EL (cell line): ENCODE measurements at regions not wholly inside any gene's neighbourhood (a gene's known extent, or its start where the extent isn't known, plus 50 kb on each side); places are given as distances from the start of the nearest gene placed in this dataset.
A peak's percentile ranks its signal among the peaks of the same experiment; 100 is the strongest.

Experiments used
- DNase-seq: peaks from one replicate; pipeline ENCODE4 v3.0.0-alpha.2; 2016

DNA sequence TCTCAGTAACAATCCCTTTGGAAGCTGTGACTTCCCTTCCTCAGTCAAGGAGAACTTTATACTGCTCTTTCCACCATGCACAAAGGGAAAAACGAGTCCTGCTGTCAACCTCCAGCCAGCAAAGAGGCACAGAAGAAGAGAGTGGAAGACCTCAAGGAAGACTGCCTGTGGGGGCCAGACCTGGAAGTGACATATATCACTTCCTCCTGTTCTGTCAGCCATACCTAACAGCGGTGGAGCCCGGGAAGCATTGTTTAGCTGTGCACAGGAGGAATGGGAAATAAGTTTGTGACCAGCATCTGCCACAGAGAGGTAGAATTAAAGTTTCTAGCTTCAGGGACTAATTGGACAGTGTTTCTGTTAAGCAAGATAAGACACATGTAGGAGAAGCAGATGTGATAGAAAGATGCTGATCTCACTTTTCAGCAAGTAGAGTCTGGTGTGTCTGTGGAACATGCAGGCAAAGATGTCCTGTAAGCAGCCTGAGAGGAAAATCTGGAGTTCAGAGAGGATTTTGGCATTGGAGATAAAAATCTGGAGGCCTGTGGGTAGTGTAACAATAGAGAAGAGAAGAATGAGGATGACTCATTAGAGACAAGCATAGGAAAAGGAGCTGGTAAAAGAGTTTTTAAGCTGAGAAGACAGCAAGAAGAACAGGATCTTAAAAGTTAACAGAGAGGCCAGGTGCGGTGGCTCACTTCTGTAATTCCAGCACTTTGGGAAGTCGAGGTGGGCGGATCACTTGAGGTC lies 141.6 kb upstream of the CPSF6 start:
- DNase-seq = peak; percentile 26

DNA sequence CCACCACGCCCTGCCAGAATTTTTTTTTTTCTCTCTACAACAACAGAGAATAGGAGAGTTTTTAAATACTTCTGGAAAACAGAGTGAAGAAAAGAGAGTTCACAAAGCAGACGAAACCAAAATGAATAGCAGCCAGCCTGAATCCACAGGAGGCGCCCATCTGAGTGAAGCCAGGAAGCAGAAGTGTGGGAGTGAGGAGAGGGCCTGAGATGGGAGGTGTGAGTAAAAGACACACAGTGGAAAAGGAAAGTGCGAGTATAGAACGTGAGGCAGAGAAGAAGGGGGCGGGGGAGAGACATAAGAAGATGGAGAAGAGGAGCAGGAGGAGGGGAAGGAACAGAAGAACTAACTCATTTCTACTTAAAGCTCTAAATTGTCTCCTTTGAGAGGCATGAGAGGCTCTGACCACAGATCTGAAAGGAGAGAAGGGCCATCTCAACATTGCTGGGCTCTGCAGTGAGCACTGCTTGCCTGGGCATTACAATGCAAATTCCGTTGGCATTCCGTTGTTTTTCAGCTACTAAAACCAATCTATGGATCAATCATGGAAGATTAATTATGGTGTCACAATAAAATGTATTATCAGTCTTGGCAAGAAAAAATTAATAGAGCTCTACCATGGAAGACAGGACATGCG lies 140.1 kb upstream of the CPSF6 start:
- DNase-seq = no peak

GRCh38 chr12:69101505-69101904 lies 137.9 kb upstream of the CPSF6 start:
- no peak for DNase-seq

DNA sequence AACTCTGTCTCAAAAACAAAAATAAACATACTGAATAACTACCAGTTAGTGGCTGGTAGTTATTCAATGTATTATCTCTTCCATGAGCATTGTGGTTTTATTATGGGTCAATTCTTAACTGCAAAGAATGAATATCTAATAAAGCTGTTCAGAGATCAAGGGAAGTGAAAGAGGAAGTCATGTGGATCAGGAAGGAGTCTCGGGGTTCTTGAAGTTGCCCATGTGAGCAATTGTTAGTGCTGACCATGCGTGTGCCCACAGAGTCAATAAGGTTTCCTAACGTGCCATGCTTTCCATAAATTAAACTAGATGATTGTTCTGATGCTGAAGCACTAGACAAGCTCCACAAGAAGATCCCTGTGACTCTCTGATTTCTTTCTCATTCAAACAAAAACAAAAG lies 136.5 kb upstream of the CPSF6 start:
- no peak for DNase-seq

- no peak for DNase-seq
These were observed 134.0 kb upstream of the CPSF6 start for GRCh38 chr12:69105101-69105962.

GRCh38 chr12:69106482-69107118 lies 132.8 kb upstream of the CPSF6 start:
- no peak for DNase-seq

DNA sequence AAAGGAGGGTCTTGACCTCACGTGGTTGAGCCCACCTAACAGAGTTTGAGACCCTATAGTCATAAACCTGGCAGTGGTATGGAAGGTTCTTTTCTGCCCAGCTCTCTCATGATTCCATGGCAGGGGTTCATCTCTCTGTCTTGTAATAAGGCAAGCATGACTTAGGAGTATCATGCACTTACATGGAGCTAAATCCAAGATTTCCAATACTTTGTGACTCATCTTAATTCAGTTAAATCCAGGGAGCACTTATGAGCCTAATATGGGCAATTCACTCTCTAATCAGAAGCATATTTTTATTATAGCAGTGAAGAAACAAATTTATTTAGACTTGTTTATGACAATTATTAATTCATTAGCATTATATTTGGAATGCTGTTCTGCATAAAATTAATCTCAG lies 131.8 kb upstream of the CPSF6 start:
- no peak for DNase-seq

- DNase-seq = peak; percentile 4
These were observed 131.3 kb upstream of the CPSF6 start for GRCh38 chr12:69108037-69108436.

DNA sequence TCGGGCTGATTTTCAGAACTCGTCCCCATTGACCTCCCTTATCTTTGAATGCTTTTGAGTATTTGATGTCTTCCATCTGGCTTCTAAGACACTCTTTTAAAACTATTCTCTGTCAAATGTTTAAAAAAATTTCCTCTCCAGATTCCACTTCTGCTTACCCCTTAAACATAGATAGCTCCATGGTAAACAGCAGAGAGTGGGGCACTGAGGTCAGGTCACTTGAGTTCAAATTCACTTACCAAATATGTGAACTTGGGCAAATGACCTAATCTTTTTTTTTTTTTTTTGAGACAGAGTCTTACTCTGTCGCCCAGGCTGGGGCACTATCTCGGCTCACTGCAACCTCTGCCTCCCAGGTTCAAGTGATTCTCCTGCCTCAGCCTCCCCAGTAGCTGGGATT lies 126.8 kb upstream of the CPSF6 start:
- no peak for DNase-seq

- DNase-seq = no peak
These were observed 124.3 kb upstream of the CPSF6 start for GRCh38 chr12:69115099-69115498.

DNA sequence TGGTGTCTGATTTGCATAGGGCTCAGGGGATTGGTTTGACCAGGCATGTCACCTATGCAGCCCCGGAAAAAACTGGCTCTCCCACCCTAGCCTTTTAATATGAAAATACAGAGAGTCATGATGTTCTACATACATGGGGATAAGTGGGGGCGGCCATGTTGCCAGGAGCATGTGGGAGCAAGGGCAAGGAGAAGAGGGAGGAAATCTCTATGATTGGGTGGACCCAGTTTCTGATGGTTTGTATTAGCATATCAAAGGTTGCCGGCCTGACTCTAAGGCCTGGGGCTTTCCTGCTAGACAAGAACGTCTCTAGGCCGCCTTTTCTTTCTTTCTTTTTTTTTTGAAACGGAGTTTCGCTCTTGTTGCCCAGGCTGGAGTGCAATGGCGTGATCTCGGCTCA lies 123.4 kb upstream of the CPSF6 start:
- DNase-seq = no peak

- DNase-seq = no peak
These were observed 121.7 kb upstream of the CPSF6 start for GRCh38 chr12:69117566-69118266.

DNA sequence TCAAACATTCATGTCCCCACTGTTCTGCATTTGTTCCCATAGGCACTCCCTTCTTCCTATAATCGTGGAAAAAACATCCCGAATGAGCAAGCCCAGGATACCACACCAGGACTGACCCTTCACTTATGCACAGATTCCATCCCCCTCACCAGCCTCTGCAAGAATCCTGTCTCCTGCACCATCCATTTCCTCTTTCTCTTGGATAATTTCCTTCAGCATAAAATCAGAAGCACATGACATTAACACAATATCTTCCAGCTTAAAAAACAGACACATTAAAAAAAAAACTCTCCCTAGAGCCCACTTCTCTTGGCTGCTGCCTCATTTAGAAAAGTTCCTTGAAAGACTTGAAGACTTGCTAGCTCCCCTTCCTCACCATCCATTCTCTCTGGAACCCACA lies 120.9 kb upstream of the CPSF6 start:
- no peak for DNase-seq

DNA sequence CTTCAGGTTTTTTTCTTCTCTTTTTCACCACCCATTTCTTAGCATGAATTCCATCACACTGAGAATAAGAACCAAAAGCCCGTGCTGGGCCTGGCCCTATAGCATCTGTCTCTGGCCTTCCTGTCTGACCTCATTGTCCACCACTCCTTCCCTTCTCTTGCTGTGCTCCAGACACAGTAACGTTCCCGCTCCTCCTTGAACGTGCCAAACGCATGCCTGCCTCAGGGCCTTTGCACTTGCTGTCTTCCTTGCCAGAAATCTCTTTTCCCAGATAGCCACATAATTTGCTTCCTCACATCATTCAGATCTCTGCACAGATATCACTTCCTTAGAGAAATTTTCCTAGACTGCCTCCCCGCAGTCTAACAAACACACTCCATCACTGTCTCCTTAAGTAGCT lies 119.6 kb upstream of the CPSF6 start:
- DNase-seq = no peak

DNA sequence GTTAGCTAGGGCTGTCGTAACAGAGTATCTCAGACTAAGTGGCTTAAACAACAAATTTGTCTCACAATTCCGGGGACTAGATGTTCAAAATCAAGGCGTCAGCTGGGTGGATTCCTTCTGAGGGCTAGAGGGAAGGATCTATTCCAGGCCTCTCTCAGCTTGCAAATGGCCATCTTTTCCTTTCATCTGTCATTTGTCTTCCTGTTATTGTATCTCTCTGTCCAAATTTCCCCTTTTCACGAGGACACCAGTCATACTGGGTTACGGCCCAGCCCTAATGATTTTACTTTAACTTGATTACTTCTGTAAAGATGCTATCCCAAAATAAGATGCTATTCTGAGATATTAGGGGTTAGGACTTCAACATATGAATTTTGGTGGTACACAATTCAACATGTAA lies 119.0 kb upstream of the CPSF6 start:
- DNase-seq = no peak

DNA sequence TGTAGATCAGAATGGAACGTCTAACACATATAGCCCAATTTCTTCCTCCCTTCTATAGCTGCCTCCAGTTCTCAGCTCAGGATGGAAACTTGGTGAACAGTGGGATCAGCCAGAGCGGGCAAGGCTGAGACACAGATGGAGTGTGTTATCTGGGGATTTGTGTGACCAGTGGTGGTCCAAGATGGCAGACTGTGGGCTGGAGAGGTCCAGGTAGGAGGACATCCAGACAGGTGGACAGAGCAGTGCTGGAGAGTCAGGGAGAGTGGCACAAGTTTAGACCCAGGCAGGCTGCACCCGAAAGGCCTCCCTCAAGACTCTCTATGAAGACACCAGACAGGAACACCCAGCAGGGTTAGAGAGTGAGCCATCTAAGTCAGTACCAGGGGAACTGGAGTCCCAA lies 116.1 kb upstream of the CPSF6 start:
- DNase-seq = no peak

GRCh38 chr12:69123919-69124638 lies 115.3 kb upstream of the CPSF6 start:
- no peak for DNase-seq

- DNase-seq = no peak
These were observed 110.4 kb upstream of the CPSF6 start for GRCh38 chr12:69129017-69129416.

- no peak for DNase-seq
These were observed 109.8 kb upstream of the CPSF6 start for GRCh38 chr12:69129564-69129963.

- DNase-seq = no peak
These were observed 109.3 kb upstream of the CPSF6 start for GRCh38 chr12:69130064-69130463.

- no peak for DNase-seq
These were observed 108.3 kb upstream of the CPSF6 start for GRCh38 chr12:69131077-69131476.
